ENCODE measurements at regions not wholly inside any gene's neighbourhood (a gene's known extent, or its start where the extent isn't known, plus 50 kb on each side); places are given as distances from the start of the nearest gene placed in this dataset.

GRCh38 chr6:6434151-6434550, 113.7 kb upstream of the F13A1 start:
- TF ChIP-seq POLR2AphosphoS5 (IDR thresholded peaks at IDR 0.05; ENCODE audit: low read depth, low read length) (no peak), CTCF (IDR thresholded peaks at IDR 0.05) (no peak), PBX3 (IDR thresholded peaks at IDR 0.05) (no peak), JUND (IDR thresholded peaks at IDR 0.05) (no peak), EZH2phosphoT487 (IDR thresholded peaks at IDR 0.05; ENCODE audit: borderline replicate concordance, low read depth) (no peak), FOXM1 (IDR thresholded peaks at IDR 0.05; ENCODE audit: low read depth) (no peak), EP300 (IDR thresholded peaks at IDR 0.05; ENCODE audit: borderline replicate concordance in 1 of 2, low read depth in 1 of 2, low read length in 1 of 2) (no peak), RFX5 (IDR thresholded peaks at IDR 0.05; ENCODE audit: low read length) (no peak), MAX (IDR thresholded peaks at IDR 0.05; ENCODE audit: low read depth) (no peak), RCOR1 (IDR thresholded peaks at IDR 0.05; ENCODE audit: low read length) (no peak), USF1 (IDR thresholded peaks at IDR 0.05; ENCODE audit: borderline replicate concordance, low read depth) (no peak)

Measured in SK-N-SH (cell line).